ENCODE measurements at regions not wholly inside any gene's neighbourhood (a gene's known extent, or its start where the extent isn't known, plus 50 kb on each side); places are given as distances from the start of the nearest gene placed in this dataset.

DNA sequence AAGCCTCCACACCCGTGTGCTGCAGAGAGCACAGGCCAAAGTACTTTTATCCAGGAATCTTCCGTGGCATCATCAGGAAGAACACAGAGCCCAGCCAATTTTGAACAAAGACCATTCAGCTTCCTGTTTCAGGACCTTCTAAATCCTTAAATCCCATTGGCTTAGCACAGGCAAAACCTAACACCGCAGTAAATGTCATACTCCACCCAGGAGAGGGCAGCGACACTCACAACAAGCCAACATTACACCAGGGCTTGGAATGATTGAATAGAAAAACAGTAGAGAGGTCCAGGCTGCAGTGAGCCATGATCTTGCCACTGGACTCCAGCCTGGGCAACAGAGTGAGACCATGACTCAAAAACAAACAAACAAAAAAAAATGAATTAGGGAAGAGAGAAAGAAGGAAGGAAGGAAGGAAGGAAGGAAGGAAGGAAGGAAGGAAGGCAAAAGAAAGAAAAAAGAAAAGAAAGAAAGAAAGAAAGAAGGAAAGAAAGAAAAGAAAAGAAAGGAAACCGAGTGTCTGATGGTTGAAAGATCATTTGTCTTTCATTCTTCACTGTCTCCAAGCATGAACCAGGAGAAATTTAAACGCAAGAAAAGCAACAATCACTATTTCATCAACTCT is 144.6 kb upstream of the SATB2 start:
- intact Hi-C loops (cut with micrococcal nuclease; ENCODE audit: unreplicated experiment) (no loop called here), in situ Hi-C loops (cut with HindIII; ENCODE audit: extremely low pct_ligation_motif_present, low pct_unique_long_range_greater_than_20kb) (no loop called here)
- ChIA-PET POLR2A (no interaction called here), CTCF (ENCODE audit: low intra/inter-chr PET ratio, low total read pairs) (no interaction called here)
- no peak overlapping the region for H2AFZ ChIP-seq (ENCODE audit: low read length)
- 0 out of 2 replicates have a peak, but pooled peaks cover 2% of the 10 kb centered on the region for H3K4me1 ChIP-seq (ENCODE audit: insufficient read depth, low read length)
- no peak overlapping the region for H3K27ac ChIP-seq (ENCODE audit: extremely low read length, insufficient read depth, low read length)
- TF ChIP-seq, protein P1, sequence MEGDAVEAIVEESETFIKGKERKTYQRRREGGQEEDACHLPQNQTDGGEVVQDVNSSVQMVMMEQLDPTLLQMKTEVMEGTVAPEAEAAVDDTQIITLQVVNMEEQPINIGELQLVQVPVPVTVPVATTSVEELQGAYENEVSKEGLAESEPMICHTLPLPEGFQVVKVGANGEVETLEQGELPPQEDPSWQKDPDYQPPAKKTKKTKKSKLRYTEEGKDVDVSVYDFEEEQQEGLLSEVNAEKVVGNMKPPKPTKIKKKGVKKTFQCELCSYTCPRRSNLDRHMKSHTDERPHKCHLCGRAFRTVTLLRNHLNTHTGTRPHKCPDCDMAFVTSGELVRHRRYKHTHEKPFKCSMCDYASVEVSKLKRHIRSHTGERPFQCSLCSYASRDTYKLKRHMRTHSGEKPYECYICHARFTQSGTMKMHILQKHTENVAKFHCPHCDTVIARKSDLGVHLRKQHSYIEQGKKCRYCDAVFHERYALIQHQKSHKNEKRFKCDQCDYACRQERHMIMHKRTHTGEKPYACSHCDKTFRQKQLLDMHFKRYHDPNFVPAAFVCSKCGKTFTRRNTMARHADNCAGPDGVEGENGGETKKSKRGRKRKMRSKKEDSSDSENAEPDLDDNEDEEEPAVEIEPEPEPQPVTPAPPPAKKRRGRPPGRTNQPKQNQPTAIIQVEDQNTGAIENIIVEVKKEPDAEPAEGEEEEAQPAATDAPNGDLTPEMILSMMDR (CRISPR knock-in tag; IDR thresholded peaks at IDR 0.05): peak; percentile 11; the same call in 1 of the 2 replicates
- TF ChIP-seq KDM3A (CRISPR knock-in tag; IDR thresholded peaks at IDR 0.05; ENCODE audit: low read depth): no peak
- H3K27me3 ChIP-seq (ENCODE audit: control insufficient read depth in 1 of 2, insufficient read depth in 2 of 2, low read length in 2 of 2): no peaks in the 10 kb centered on the region
- no peaks in the 10 kb centered on the region for H4K20me1 ChIP-seq (ENCODE audit: insufficient read depth, low read length)
- H3K9me3 ChIP-seq (ENCODE audit: low read length): no peaks in the 10 kb centered on the region
- no peak overlapping the region for H3K4me2 ChIP-seq (ENCODE audit: low read depth, low read length)
- WGBS (ENCODE audit: low lambda C conversion rate): 9% methylated on average over 6 of the region's 6 CpGs
- no peaks in the 10 kb centered on the region for H3K36me3 ChIP-seq (replicated peaks in 1 of 2; ENCODE audit: control insufficient read depth in 1 of 2, insufficient read depth in 2 of 2, low read length in 2 of 2)
- FAIRE-seq (no peak), DNase-seq (ENCODE audit: low spot score) (peak; percentile 19), ATAC-seq (peak; percentile 88)
- H3K9ac ChIP-seq (ENCODE audit: insufficient read depth, low read depth, low read length): no peak overlapping the region
- no peaks in the 10 kb centered on the region for H3K79me2 ChIP-seq (ENCODE audit: insufficient read depth, low read length)
- BruUV-seq (replicated peaks): no TSS peak
- no peak overlapping the region for H3K4me3 ChIP-seq (replicated peaks in 1 of 3; ENCODE audit: insufficient read depth in 1 of 3, low read depth in 2 of 3, low read length in 3 of 3)

DNA sequence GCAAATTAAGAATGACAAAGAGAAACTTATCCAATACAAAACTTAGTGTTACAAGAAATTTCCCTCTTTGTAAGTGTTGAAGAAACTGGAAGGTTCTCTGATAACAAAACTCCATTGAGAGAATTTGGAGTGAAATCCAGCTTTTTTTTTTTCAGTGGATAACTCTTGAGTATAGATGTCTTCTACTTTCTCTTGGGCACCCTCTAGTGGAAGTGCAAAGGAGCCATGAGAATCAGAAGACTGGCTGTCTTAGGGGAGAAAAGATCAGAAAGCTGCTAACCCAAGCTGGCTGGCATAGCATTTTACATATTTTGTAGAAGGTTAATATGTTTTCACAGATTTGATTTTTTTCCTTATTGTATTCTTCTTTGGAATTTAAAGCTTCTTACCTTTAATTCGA is 138.8 kb upstream of the SATB2 start:
- Histone ChIP-seq H3K79me2 (ENCODE audit: insufficient read depth, low read length) (no peaks in the 10 kb centered on the region), H3K4me2 (ENCODE audit: low read depth, low read length) (no peak overlapping the region), H3K4me3 (replicated peaks in 1 of 3; ENCODE audit: insufficient read depth in 1 of 3, low read depth in 2 of 3, low read length in 3 of 3) (no peak overlapping the region), H4K20me1 (ENCODE audit: insufficient read depth, low read length) (no peaks in the 10 kb centered on the region), H3K9ac (ENCODE audit: insufficient read depth, low read depth, low read length) (no peak overlapping the region), H3K27me3 (ENCODE audit: control insufficient read depth in 1 of 2, insufficient read depth in 2 of 2, low read length in 2 of 2) (no peaks in the 10 kb centered on the region; a peak in 1 of 5 replicates), H3K36me3 (replicated peaks in 1 of 2; ENCODE audit: control insufficient read depth in 1 of 2, insufficient read depth in 2 of 2, low read length in 2 of 2) (no peaks in the 10 kb centered on the region), H3K4me1 (ENCODE audit: insufficient read depth, low read length) (0 out of 2 replicates have a peak, but pooled peaks cover 6% of the 10 kb centered on the region), H3K27ac (ENCODE audit: extremely low read length, insufficient read depth, low read length) (no peak overlapping the region), H3K9me3 (ENCODE audit: low read length) (no peaks in the 10 kb centered on the region), H2AFZ (ENCODE audit: low read length) (no peak overlapping the region)
- FAIRE-seq: no peak
- in situ Hi-C loops (cut with HindIII; ENCODE audit: extremely low pct_ligation_motif_present, low pct_unique_long_range_greater_than_20kb): no loop called here
- DNase-seq (ENCODE audit: low spot score): peak; percentile 41
- intact Hi-C loops (cut with micrococcal nuclease; ENCODE audit: unreplicated experiment): loop anchor here (2.0 to 10.0 kb wide), 3 partner anchors 138 to 1286 kb away; no protein-coding TSS in a partner anchor
- WGBS (ENCODE audit: low lambda C conversion rate): 0% methylated on average over 1 of the region's 1 CpG
- CTCF ChIA-PET (ENCODE audit: low intra/inter-chr PET ratio, low total read pairs): no interaction called here
- TF ChIP-seq, protein P1 (CRISPR knock-in tag; IDR thresholded peaks at IDR 0.05): peak; percentile 47
- TF ChIP-seq STAG1 (CRISPR knock-in tag; IDR thresholded peaks at IDR 0.05) (peak; percentile 27; the same call in 1 of the 2 replicates), ZFYVE20 (CRISPR knock-in tag; IDR thresholded peaks at IDR 0.05; ENCODE audit: borderline replicate concordance, low read depth) (no peak)
- BruUV-seq (replicated peaks): no TSS peak
- POLR2A ChIA-PET: no interaction called here
- peak; percentile 82 for ATAC-seq
